Fibroblast of lung (primary cell): ENCODE measurements at regions not wholly inside any gene's neighbourhood (a gene's known extent, or its start where the extent isn't known, plus 50 kb on each side); places are given as distances from the start of the nearest gene placed in this dataset.
A peak's percentile ranks its signal among the peaks of the same experiment; 100 is the strongest.

Source experiments
- DNase-seq, 2 donors: peaks; one replicate each; pipeline versions ENCODE4 v3.0.0 to v3.0.0-alpha.2; 2010; ENCODE audit warnings: low read depth in 2 of 2
- H2AFZ ChIP-seq: 2 replicates; pipeline ENCODE4 v1.5.1; 2012; ENCODE audit warnings: low read length, control low read depth, inconsistent platforms
- H3K27ac ChIP-seq: 2 replicates; pipeline ENCODE4 v1.5.1; 2011; ENCODE audit warnings: low read length, control low read depth; ENCODE audit not compliant: insufficient read depth
- H3K27me3 ChIP-seq: 2 replicates; pipeline ENCODE4 v1.5.1; 2011; ENCODE audit warnings: mild to moderate bottlenecking, low read length; ENCODE audit not compliant: control insufficient read depth, insufficient read depth
- H3K36me3 ChIP-seq: 2 replicates; pipeline ENCODE4 v1.5.1; 2011; ENCODE audit warnings: low read length; ENCODE audit not compliant: control insufficient read depth, insufficient read depth
- H3K4me1 ChIP-seq: 2 replicates; pipeline ENCODE4 v1.5.1; 2011; ENCODE audit warnings: low read length; ENCODE audit not compliant: control insufficient read depth, insufficient read depth; ENCODE audit errors: extremely low read depth
- H3K4me2 ChIP-seq: 2 replicates; pipeline ENCODE4 v1.5.1; 2011; ENCODE audit warnings: low read length, control low read depth; ENCODE audit not compliant: insufficient read depth; ENCODE audit errors: extremely low read depth
- H3K4me3 ChIP-seq, 4 experiments: fragments of 200-600 bp in 1 of 4; sonication (generic) in 1 of 4; replicated peaks in 1 of 4; 2 replicates each; pipeline ENCODE4 v1.5.1; 2011 to 2016; ENCODE audit warnings: low read length in 4 of 4, low read depth in 3 of 4, mild to moderate bottlenecking in 3 of 4, control low read depth in 2 of 4, inconsistent platforms in 1 of 4, mixed read lengths in 1 of 4; ENCODE audit not compliant: insufficient read depth in 1 of 4; ENCODE audit errors: control extremely low read depth in 1 of 4
- H3K79me2 ChIP-seq: 2 replicates; pipeline ENCODE4 v1.5.1; 2012; ENCODE audit warnings: mild to moderate bottlenecking, low read length, inconsistent platforms; ENCODE audit not compliant: control insufficient read depth, insufficient read depth
- H3K9ac ChIP-seq: 2 replicates; pipeline ENCODE4 v1.5.1; 2011; ENCODE audit warnings: mild to moderate bottlenecking, low read length, control low read depth; ENCODE audit not compliant: insufficient read depth
- H3K9me3 ChIP-seq: 2 replicates; pipeline ENCODE4 v1.5.1; 2012; ENCODE audit warnings: low read depth, low read length; ENCODE audit not compliant: control insufficient read depth, insufficient read depth
- H4K20me1 ChIP-seq: 2 replicates; pipeline ENCODE4 v1.5.1; 2011; ENCODE audit warnings: low read length; ENCODE audit not compliant: control insufficient read depth, insufficient read depth; ENCODE audit errors: extremely low read depth
- CTCF ChIP-seq, 2 donors: IDR thresholded peaks in 1 of 2; conservative IDR thresholded peaks in 1 of 2; 1 replicate in 1 of 2; 2 replicates in 1 of 2; pipeline ENCODE4 v1.5.1; 2011 to 2012; ENCODE audit warnings: low read length in 2 of 2, control low read depth in 1 of 2, inconsistent platforms in 1 of 2, low read depth in 1 of 2, mild to moderate bottlenecking in 1 of 2
- EZH2 ChIP-seq: IDR thresholded peaks from 2 replicates; pipeline ENCODE4 v1.5.1; 2012; ENCODE audit warnings: low read length, control low read depth, mild to moderate bottlenecking; ENCODE audit errors: missing control alignments

GRCh38 chr11:27281740-27282590 lies 81.0 kb downstream of the CCDC34 start:
- Histone ChIP-seq H3K79me2 (no peaks in the 10 kb centered on the region), H3K4me2 (peak overlapping the region; percentile 53), H3K9ac (no peak overlapping the region), H3K9me3 (no peaks in the 10 kb centered on the region), H3K27me3 (peaks cover 2% of the 10 kb centered on the region), H4K20me1 (no peaks in the 10 kb centered on the region), H2AFZ (no peak overlapping the region), H3K27ac (peak overlapping the region; percentile 22), H3K36me3 (no peaks in the 10 kb centered on the region), H3K4me1 (peaks cover 11% of the 10 kb centered on the region), H3K4me3 (no peak overlapping the region)
- DNase-seq = peak; percentile 97 to 100
- TF ChIP-seq CTCF (conservative IDR thresholded peaks at IDR 0.05 in 1 of 2, IDR thresholded peaks at IDR 0.05 in 1 of 2; ENCODE audit: low read depth in 1 of 2, low read length in 2 of 2) = no peak
- no peak for TF ChIP-seq EZH2

GRCh38 chr11:27281276-27281675 lies 81.7 kb downstream of the CCDC34 start:
- TF ChIP-seq CTCF (conservative IDR thresholded peaks at IDR 0.05 in 1 of 2, IDR thresholded peaks at IDR 0.05 in 1 of 2; ENCODE audit: low read depth in 1 of 2, low read length in 2 of 2) (no peak), EZH2 (no peak)
- H3K4me3 ChIP-seq = no peak overlapping the region
- no peaks in the 10 kb centered on the region for H3K79me2 ChIP-seq
- no peak overlapping the region for H3K27ac ChIP-seq
- peaks cover 5% of the 10 kb centered on the region for H3K27me3 ChIP-seq
- no peak overlapping the region for H3K4me2 ChIP-seq
- no peaks in the 10 kb centered on the region for H3K9me3 ChIP-seq
- no peaks in the 10 kb centered on the region for H4K20me1 ChIP-seq
- peak in 1 of 2 donors; percentile 57 for DNase-seq
- no peak overlapping the region for H3K9ac ChIP-seq
- H3K4me1 ChIP-seq = peaks cover 11% of the 10 kb centered on the region
- no peaks in the 10 kb centered on the region for H3K36me3 ChIP-seq
- H2AFZ ChIP-seq = no peak overlapping the region

GRCh38 chr11:27280140-27280539 lies 82.9 kb downstream of the CCDC34 start:
- no peak overlapping the region for H2AFZ ChIP-seq
- H3K4me3 ChIP-seq = no peak overlapping the region
- H3K4me1 ChIP-seq = peaks cover 11% of the 10 kb centered on the region
- H3K79me2 ChIP-seq = no peaks in the 10 kb centered on the region
- H3K4me2 ChIP-seq = no peak overlapping the region
- H3K27me3 ChIP-seq = peaks cover 7% of the 10 kb centered on the region
- no peaks in the 10 kb centered on the region for H3K36me3 ChIP-seq
- DNase-seq = no peak
- no peaks in the 10 kb centered on the region for H4K20me1 ChIP-seq
- no peak overlapping the region for H3K9ac ChIP-seq
- no peaks in the 10 kb centered on the region for H3K9me3 ChIP-seq
- H3K27ac ChIP-seq = no peak overlapping the region
- TF ChIP-seq EZH2 = no peak
- TF ChIP-seq CTCF (conservative IDR thresholded peaks at IDR 0.05 in 1 of 2, IDR thresholded peaks at IDR 0.05 in 1 of 2; ENCODE audit: low read depth in 1 of 2, low read length in 2 of 2) = no peak
